NB4 (cell line): ENCODE measurements at regions not wholly inside any gene's neighbourhood (a gene's known extent, or its start where the extent isn't known, plus 50 kb on each side); places are given as distances from the start of the nearest gene placed in this dataset.

ENCODE experiments used
- MYC ChIP-seq: IDR thresholded peaks from 2 replicates; pipeline ENCODE4 v1.6.1; 2011; ENCODE audit warnings: low read depth, low read length
- POLR2A ChIP-seq: IDR thresholded peaks from 2 replicates; pipeline ENCODE4 v1.6.1; 2011; ENCODE audit warnings: mild to moderate bottlenecking; ENCODE audit not compliant: insufficient read length; ENCODE audit errors: extremely low read depth
- TF ChIP-seq, protein P1 (sequence below): IDR thresholded peaks from one replicate; pipeline ENCODE4 v1.5.1; 2012; ENCODE audit warnings: low read depth, low read length

DNA sequence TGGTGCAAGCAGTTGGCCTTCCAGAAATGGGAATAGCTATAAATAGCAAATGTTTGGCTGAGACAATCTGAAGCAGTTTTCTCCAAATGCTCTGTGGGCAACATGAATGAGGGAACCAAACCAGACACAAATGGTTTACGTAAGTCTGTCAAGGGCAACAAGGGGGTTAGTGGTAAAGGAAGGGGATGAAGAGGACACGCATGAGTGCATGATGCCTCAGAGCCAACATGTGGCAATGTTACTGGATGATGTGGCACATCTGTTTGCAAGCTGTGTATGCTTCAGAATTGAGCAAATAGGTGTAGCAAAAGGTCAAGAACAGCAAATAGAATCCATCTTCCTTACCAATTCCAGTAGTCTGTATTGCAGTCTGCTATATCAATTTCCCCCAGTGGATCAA, 76.3 kb upstream of the LMO4 start:
- TF ChIP-seq POLR2A (no peak), MYC (no peak)
- TF ChIP-seq, protein P1, sequence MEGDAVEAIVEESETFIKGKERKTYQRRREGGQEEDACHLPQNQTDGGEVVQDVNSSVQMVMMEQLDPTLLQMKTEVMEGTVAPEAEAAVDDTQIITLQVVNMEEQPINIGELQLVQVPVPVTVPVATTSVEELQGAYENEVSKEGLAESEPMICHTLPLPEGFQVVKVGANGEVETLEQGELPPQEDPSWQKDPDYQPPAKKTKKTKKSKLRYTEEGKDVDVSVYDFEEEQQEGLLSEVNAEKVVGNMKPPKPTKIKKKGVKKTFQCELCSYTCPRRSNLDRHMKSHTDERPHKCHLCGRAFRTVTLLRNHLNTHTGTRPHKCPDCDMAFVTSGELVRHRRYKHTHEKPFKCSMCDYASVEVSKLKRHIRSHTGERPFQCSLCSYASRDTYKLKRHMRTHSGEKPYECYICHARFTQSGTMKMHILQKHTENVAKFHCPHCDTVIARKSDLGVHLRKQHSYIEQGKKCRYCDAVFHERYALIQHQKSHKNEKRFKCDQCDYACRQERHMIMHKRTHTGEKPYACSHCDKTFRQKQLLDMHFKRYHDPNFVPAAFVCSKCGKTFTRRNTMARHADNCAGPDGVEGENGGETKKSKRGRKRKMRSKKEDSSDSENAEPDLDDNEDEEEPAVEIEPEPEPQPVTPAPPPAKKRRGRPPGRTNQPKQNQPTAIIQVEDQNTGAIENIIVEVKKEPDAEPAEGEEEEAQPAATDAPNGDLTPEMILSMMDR, result no peak
